GM19452 (cell line): ENCODE measurements at regions not wholly inside any gene's neighbourhood (a gene's known extent, or its start where the extent isn't known, plus 50 kb on each side); places are given as distances from the start of the nearest gene placed in this dataset.

Source experiments
- ATAC-seq: cut with Tn5 transposase; IDR thresholded peaks from one replicate; pipeline ENCODE4 v1.9.1; 2021; ENCODE audit not compliant: unreplicated experiment

GRCh38 chr10:100612601-100613595 lies 77.2 kb downstream of the HIF1AN start:
- no peak for ATAC-seq

GRCh38 chr10:100613846-100614245 lies 78.1 kb downstream of the HIF1AN start:
- no peak for ATAC-seq

- no peak for ATAC-seq
These were observed 78.8 kb downstream of the HIF1AN start for GRCh38 chr10:100614429-100615095.

- no peak for ATAC-seq
These were observed 79.5 kb downstream of the HIF1AN start for GRCh38 chr10:100615241-100615640.

GRCh38 chr10:100615908-100616307 lies 80.2 kb downstream of the HIF1AN start:
- no peak for ATAC-seq

GRCh38 chr10:100618091-100618615 lies 82.4 kb downstream of the HIF1AN start:
- ATAC-seq = no peak

GRCh38 chr10:100618632-100619255 lies 83.0 kb downstream of the HIF1AN start:
- ATAC-seq = no peak

- ATAC-seq = no peak
These were observed 84.5 kb downstream of the HIF1AN start for GRCh38 chr10:100620087-100620835.

- no peak for ATAC-seq
These were observed 85.8 kb downstream of the HIF1AN start for GRCh38 chr10:100621360-100622205.

GRCh38 chr10:100622946-100623345 lies 87.2 kb downstream of the HIF1AN start:
- ATAC-seq = no peak

- ATAC-seq = no peak
These were observed 87.9 kb downstream of the HIF1AN start for GRCh38 chr10:100623521-100624230.

GRCh38 chr10:100624298-100624697 lies 88.6 kb downstream of the HIF1AN start:
- ATAC-seq = no peak

GRCh38 chr10:100625816-100626215 lies 90.1 kb downstream of the HIF1AN start:
- no peak for ATAC-seq

- no peak for ATAC-seq
These were observed 92.3 kb downstream of the HIF1AN start for GRCh38 chr10:100628061-100628460.

- ATAC-seq = no peak
These were observed 95.4 kb downstream of the HIF1AN start for GRCh38 chr10:100631192-100631591.

GRCh38 chr10:100632027-100632426 lies 96.3 kb downstream of the HIF1AN start:
- no peak for ATAC-seq

- no peak for ATAC-seq
These were observed 98.3 kb downstream of the HIF1AN start for GRCh38 chr10:100634034-100634433.

GRCh38 chr10:100636848-100637553 lies 101.3 kb downstream of the HIF1AN start:
- ATAC-seq = no peak
